IPS-15b (cell line): ENCODE measurements at regions not wholly inside any gene's neighbourhood (a gene's known extent, or its start where the extent isn't known, plus 50 kb on each side); places are given as distances from the start of the nearest gene placed in this dataset.
"Not testable (repeated sequence)": the region's sequence is repeated elsewhere in the genome, so short reads cannot be mapped to it uniquely, and the experiment has no call there.

Experiments
- H3K27me3 ChIP-seq: one replicate; pipeline ENCODE4 v1.6.1; 2013; ENCODE audit warnings: low read length; ENCODE audit not compliant: control insufficient read depth, insufficient read depth
- H3K36me3 ChIP-seq: one replicate; pipeline ENCODE4 v1.6.1; 2013; ENCODE audit warnings: low read length; ENCODE audit not compliant: control insufficient read depth, insufficient read depth
- H3K4me1 ChIP-seq: one replicate; pipeline ENCODE4 v1.6.1; 2013; ENCODE audit warnings: mild to moderate bottlenecking, low read length; ENCODE audit not compliant: control insufficient read depth, insufficient read depth
- H3K4me3 ChIP-seq: one replicate; pipeline ENCODE4 v1.5.1; 2013; ENCODE audit warnings: low read depth, low read length
- H3K9ac ChIP-seq: one replicate; pipeline ENCODE4 v1.6.1; 2013; ENCODE audit warnings: low read depth, mild to moderate bottlenecking, low read length
- H3K9me3 ChIP-seq: one replicate; pipeline ENCODE4 v1.6.1; 2013; ENCODE audit warnings: mild to moderate bottlenecking, low read length; ENCODE audit not compliant: control insufficient read depth, insufficient read depth

DNA sequence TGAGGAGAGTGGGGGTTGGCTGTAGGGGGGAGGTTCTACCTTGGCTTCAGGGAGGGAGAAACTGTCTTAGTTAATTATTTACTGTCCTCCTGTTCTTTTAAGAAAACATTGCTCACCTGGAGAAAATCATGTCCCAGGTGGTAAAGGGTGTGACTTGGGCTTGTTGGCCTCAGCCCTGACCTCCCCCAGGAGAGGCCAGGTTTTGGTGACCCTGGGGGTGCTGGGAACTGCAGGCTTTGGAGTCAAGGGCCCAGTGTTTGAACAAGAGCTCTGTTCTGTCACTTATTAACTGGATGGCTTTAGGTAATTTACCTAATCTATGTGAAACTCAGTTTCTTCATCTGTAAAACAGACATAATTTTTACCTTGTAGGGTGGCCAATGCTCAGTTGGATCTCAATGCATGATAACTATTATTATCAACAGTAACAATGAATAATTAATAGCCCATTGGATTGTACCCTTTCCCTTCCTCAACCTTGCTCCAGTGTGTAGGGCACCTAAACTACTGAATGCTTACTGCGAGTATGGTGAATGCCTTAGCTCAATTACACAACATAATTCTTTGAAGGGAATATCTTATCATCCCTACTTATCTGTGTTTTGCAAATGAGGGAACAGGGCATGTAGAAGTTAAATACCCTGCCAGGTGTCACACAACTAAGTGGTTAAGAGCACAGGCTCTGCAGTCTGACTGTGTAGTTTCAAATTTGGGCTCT lies 959.4 kb upstream of the DEFB115 start:
- not testable (repeated sequence) for H3K9ac ChIP-seq, H3K27me3 ChIP-seq

DNA sequence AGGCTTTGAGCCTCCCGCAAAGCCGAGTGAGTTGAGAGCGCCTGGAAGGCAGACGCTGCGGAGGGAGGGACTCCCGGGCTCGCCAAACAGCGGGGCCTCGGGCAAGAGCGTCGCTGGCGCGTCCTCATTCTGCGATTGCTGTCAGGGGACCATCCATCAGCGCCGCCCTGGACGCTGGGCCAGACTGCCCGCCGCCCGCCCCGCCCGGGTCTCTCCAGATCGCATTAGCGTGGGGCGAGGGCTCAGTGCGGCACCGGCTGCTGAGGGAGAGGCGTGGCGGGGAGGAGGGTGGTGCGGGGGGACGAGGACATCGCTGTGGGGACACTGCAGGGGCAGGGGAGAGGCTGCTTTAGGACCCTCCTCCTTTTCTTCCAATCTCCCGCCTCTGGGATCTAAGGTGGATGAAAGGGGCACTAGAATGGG lies 957.2 kb upstream of the DEFB115 start:
- not testable (repeated sequence) for H3K27me3 ChIP-seq, H3K4me3 ChIP-seq, H3K9me3 ChIP-seq, H3K36me3 ChIP-seq, H3K9ac ChIP-seq, H3K4me1 ChIP-seq

More for the DNA sequence above, 959.4 kb upstream of the DEFB115 start:
- H3K4me1 ChIP-seq, H3K4me3 ChIP-seq, H3K36me3 ChIP-seq, H3K9me3 ChIP-seq: not testable (repeated sequence)

DNA sequence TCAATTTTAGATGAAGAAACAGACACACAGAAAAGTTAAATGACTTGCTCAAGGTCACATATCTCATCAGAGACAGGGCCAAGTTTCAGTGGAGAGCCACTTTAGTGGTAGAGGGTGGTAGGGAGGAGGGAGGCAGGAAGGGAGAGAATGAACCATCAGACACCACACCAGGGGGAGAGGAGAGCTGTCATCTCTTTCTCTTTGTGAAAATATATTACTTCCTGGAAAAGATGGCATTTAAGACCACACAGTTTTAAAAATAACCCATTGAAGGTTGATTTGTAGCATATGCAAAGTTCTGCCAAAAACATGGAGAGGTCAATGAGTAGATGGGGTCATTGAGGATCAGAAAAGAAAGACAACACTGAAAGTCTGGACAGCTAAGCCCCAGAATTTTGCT lies 954.7 kb upstream of the DEFB115 start:
- H3K27me3 ChIP-seq, H3K9ac ChIP-seq, H3K4me3 ChIP-seq, H3K36me3 ChIP-seq, H3K9me3 ChIP-seq, H3K4me1 ChIP-seq: not testable (repeated sequence)

DNA sequence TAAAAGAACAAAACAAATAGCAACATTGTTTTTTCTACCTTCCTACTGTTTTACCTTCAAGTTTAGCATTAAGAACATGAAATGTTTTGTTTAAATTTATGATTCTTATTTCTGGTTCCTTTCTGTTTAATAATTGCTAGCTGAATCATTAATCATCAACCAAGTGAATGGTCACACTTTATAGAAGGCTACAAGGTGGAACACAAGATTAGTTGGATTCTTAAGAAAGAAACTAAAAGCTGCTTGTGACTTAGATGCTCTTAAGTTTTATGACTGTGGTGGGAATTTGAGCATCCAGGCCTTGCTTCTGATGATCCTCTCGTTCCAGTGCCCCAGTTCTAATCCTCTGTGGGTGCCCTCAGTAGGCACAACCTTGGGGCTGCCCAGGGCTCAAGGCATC lies 947.5 kb upstream of the DEFB115 start:
- not testable (repeated sequence) for H3K9ac ChIP-seq, H3K36me3 ChIP-seq, H3K4me3 ChIP-seq, H3K27me3 ChIP-seq, H3K4me1 ChIP-seq, H3K9me3 ChIP-seq

DNA sequence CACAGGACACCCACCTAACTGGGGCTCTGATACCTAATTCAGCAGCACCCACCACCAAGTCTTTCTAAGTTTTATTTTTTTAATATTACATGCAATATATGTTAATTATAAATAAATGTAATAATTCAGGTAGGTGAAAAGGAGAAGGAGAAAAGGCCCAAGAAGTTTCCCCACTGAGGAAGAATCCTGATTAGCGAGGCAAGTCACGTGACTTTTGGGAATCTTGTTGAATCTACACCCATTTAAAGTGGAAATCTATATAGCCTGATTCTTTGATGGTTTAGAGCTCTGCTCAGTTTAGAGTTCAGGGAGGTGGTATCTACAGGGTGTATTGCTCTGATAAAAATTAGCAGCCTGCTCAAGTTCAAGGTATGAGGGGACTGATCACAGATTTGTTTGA lies 947.1 kb upstream of the DEFB115 start:
- H3K27me3 ChIP-seq, H3K9me3 ChIP-seq, H3K4me1 ChIP-seq, H3K9ac ChIP-seq, H3K36me3 ChIP-seq, H3K4me3 ChIP-seq: not testable (repeated sequence)

DNA sequence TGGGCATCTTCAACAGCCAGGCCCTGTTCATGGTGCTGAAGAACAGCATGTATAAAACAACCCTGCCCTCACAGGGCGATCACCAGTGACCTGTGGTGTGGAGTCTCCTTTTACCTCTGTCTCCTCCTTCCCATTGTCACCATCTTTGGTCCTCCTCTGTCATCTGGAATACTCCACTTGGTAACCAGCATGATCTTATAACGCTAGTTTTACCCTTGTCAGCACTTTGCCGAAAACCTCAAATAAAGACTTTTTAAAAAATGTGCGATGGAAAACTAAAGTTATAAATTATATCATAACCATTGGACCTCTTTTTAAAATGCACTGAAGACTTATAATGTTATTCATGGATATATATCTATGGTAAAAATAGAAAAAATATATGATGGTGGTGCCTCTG lies 945.2 kb upstream of the DEFB115 start:
- not testable (repeated sequence) for H3K36me3 ChIP-seq, H3K27me3 ChIP-seq, H3K9me3 ChIP-seq, H3K4me3 ChIP-seq, H3K9ac ChIP-seq, H3K4me1 ChIP-seq

DNA sequence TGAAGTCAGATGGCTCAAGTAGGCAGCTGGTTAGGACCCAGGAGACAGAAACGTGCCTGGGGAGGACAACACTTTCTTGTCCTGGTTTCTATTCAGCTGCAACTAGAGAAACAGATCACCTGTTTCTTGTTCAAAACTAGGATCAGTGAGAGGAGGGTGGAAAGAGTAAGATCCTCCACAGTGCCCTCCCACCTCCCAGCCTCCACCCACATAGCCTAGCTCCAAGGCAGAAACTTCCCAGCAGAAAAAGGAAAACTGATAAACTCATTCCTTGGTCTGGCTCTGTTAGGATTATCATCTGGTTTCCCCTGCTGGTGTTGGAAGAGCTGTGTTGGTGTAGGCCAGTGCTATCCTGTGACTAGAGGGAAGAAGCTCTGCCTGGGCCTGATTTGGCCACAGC lies 943.8 kb upstream of the DEFB115 start:
- H3K36me3 ChIP-seq, H3K4me3 ChIP-seq, H3K4me1 ChIP-seq, H3K9ac ChIP-seq, H3K9me3 ChIP-seq, H3K27me3 ChIP-seq: not testable (repeated sequence)

DNA sequence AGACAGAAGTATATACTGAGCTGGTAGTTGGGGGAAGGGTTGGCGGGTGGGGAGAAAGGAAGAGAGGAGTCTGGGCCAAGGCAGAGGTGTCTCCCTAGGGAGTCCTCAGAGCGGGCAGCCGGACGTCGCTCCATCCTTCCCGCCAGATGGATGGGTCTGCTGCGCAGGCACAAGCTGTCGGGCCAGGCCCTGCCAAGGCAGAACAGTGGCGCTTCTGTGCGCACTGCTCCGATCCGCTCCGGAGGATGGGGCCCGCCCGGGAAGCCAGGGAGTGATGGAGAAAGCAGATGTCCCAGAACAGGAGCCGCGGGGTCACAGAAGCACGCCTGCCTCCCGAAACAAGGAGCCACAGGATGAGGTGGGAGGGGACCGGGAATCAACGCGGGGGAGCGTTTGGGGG lies 941.4 kb upstream of the DEFB115 start:
- not testable (repeated sequence) for H3K9ac ChIP-seq, H3K36me3 ChIP-seq, H3K4me3 ChIP-seq, H3K9me3 ChIP-seq, H3K27me3 ChIP-seq, H3K4me1 ChIP-seq

DNA sequence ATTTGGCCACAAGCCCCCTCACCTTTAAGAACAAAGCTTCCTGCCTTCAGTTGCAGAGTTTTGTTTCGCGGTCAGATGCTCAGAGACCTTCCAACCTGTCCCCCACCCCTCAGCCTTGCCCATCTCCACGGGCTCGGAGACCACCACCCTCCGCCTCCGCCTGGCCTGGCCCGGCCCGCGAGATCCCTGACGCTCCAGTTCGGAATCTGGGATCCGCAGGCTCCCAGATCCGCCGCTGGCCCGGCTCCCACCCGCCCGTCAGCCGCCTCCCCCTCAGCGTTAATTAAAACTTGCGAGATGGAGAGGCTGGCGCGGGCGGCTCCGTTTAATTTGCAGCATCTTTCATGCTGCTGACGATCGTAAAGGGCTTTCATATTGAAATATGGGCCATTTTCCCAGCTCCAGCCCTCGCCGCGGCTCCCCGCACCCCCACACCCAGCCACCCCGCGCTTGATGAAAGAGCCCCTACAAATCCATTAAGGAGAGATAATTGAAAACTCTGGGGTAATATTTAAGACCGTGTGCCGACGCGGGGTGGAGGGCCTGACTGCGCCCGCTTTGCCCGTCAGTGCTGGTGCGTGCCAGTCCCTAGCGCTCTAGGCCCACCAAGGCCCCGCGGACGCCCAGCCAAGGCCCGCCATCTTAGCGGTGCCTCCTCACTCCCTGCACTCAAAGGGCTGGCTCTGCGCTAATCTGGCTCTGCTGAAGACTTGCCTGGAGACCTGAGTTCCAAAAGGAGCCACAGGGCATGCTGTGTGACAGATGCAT lies 940.7 kb upstream of the DEFB115 start:
- not testable (repeated sequence) for H3K4me3 ChIP-seq

DNA sequence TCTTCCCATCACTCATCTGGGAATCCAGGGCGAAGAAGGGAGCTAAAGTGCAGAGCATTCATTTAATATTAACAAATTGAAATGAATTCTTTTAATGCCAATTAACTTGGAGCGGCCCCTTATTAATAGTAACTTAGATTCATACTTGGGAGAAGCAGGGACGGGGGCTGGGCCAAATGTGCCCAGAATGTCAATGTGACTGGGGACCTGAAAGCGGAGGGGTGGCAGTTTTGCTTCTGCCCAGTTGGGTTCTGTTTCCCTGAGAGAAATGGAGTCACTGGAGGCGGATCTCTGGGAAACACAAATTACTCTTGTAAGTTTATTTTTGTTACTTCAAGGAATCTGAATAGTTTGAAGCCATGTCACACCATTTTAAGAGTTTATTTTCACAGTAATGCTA lies 923.7 kb upstream of the DEFB115 start:
- not testable (repeated sequence) for H3K4me3 ChIP-seq, H3K27me3 ChIP-seq, H3K4me1 ChIP-seq, H3K9me3 ChIP-seq, H3K9ac ChIP-seq, H3K36me3 ChIP-seq

More for the DNA sequence above, 940.7 kb upstream of the DEFB115 start:
- H3K27me3 ChIP-seq, H3K4me1 ChIP-seq, H3K9me3 ChIP-seq, H3K9ac ChIP-seq, H3K36me3 ChIP-seq: not testable (repeated sequence)

DNA sequence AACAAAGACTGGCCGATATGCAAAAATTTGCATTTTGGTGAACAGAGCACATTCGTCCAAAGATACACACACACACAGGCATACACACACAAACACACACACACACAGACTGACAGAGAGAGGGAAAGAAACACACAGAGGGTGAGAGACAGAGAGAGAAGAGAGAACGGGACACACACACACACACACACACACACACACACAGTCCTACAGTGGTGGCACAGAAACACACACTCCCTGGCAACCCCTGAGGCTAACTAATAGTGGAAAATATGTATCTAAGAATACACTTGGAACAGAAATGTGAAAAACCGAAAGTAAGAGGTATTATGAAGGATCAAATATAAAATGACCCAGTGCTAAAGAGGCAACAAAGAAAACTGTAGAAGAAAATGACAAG lies 919.9 kb upstream of the DEFB115 start:
- H3K4me3 ChIP-seq, H3K9me3 ChIP-seq, H3K4me1 ChIP-seq, H3K27me3 ChIP-seq, H3K9ac ChIP-seq, H3K36me3 ChIP-seq: not testable (repeated sequence)

DNA sequence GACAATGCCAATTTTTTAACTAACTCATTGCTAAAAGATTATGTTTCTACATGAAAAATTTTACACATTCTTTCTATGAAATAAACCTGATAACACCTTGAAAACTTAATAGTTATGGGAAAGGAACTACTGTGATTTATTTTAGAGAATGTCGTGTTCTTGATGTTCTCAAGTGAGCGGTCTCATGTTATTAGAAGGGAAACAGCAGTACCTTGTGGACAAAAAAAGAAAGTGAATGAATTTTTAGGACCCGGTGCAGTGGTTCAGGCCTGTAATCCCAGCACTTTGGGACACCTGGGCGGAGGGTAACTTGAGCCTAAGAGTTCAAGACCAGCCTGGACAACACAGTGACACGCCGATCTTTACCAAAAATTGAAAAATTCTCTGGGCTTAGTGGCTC lies 908.5 kb upstream of the DEFB115 start:
- not testable (repeated sequence) for H3K36me3 ChIP-seq, H3K9ac ChIP-seq, H3K4me3 ChIP-seq, H3K27me3 ChIP-seq, H3K4me1 ChIP-seq, H3K9me3 ChIP-seq
